HG02870 (cell line): ENCODE measurements at regions not wholly inside any gene's neighbourhood (a gene's known extent, or its start where the extent isn't known, plus 50 kb on each side); places are given as distances from the start of the nearest gene placed in this dataset.
"Not testable (repeated sequence)": the region's sequence is repeated elsewhere in the genome, so short reads cannot be mapped to it uniquely, and the experiment has no call there.

Experiments
- ATAC-seq: cut with Tn5 transposase; IDR thresholded peaks from one replicate; pipeline ENCODE4 v1.9.1; 2021; ENCODE audit warnings: mild to moderate bottlenecking, moderate library complexity; ENCODE audit not compliant: unreplicated experiment

- ATAC-seq: not testable (repeated sequence)
These were observed 77.5 kb upstream of the ZPLD1 start for GRCh38 chr3:102357313-102357712.

DNA sequence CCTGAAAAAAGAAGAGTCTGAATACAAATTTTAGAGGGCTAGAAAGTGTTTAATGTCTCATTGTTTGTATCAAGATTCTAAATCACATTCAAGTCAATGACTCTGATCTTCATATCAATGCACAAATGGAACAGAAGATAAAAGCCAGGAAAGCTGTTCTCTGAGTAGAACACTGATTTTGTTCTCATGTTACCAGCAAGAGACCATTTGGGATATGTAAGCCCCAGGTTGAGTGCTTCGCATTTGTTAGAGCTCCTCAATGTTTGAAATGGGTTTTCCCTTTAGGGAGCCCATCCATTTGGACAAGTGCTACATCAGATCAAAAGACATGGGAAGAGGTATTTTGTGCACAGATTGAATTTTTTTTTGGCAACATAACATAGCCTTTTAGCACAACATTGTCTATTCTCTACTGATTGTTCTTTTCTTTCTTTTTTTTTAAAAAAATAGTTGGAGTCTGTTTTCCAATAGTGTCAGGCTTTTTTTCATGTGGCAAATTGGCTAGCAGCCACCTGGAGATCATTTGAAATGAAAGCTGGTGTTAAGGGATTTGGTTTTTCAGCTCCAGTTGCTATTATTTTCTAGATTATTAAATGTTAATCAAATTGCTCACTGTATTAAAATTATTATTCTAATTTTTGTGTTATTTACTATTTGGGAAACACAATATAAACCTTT lies 74.5 kb upstream of the ZPLD1 start:
- no peak for ATAC-seq

GRCh38 chr3:102361101-102361500 lies 73.7 kb upstream of the ZPLD1 start:
- no peak for ATAC-seq

- not testable (repeated sequence) for ATAC-seq
These were observed 68.7 kb upstream of the ZPLD1 start for GRCh38 chr3:102366116-102366515.

- ATAC-seq: no peak
These were observed 59.8 kb upstream of the ZPLD1 start for GRCh38 chr3:102374863-102375634.

- ATAC-seq: no peak
These were observed 56.6 kb upstream of the ZPLD1 start for GRCh38 chr3:102378216-102378615.

- ATAC-seq: not testable (repeated sequence)
These were observed 52.6 kb upstream of the ZPLD1 start for GRCh38 chr3:102382201-102382600.
